ENCODE measurements at regions not wholly inside any gene's neighbourhood (a gene's known extent, or its start where the extent isn't known, plus 50 kb on each side); places are given as distances from the start of the nearest gene placed in this dataset.

- TF ChIP-seq CTCF (IDR thresholded peaks at IDR 0.05) (no peak), POLR2A (IDR thresholded peaks at IDR 0.05) (no peak)
Measured at GRCh38 chr4:97235521-97235920, 907.8 kb downstream of the STPG2 start.

Data from suprapubic skin (tissue), 3 donors.